HEK293 (cell line): ENCODE measurements at regions not wholly inside any gene's neighbourhood (a gene's known extent, or its start where the extent isn't known, plus 50 kb on each side); places are given as distances from the start of the nearest gene placed in this dataset.

Experiments
- CTCF ChIP-seq: fragments of 450-650 bp; formaldehyde crosslinking; IDR thresholded peaks from 2 replicates; pipeline ENCODE4 v1.5.1; 2016; ENCODE audit warnings: missing biosample characterization, missing genetic modification characterization
- PRDM10 ChIP-seq: fragments of 450-650 bp; formaldehyde crosslinking; IDR thresholded peaks from 2 replicates; pipeline ENCODE4 v1.5.1; 2016; ENCODE audit warnings: missing biosample characterization, missing genetic modification characterization
- ZNF24 ChIP-seq: fragments of 450-650 bp; formaldehyde crosslinking; IDR thresholded peaks from 2 replicates; pipeline ENCODE4 v1.5.1; 2016; ENCODE audit warnings: missing biosample characterization, missing genetic modification characterization
- ZNF274 ChIP-seq, 2 experiments: fragments of 200-500 bp in 1 of 2; fragments of 450-650 bp in 1 of 2; sonication (Bioruptor generic) in 1 of 2; formaldehyde crosslinking in 1 of 2; IDR thresholded peaks; 2 replicates each; pipeline versions ENCODE4 v1.5.1 to v1.6.1; 2014 to 2016; ENCODE audit warnings: borderline replicate concordance in 1 of 2, inconsistent platforms in 1 of 2, low read length in 1 of 2, missing biosample characterization in 1 of 2, missing genetic modification characterization in 1 of 2

GRCh38 chr15:25544076-25544475 lies 105.3 kb upstream of the UBE3A start:
- no peak for TF ChIP-seq ZNF274 (IDR thresholded peaks at IDR 0.05; ENCODE audit: low read length)
- TF ChIP-seq ZNF274 (tag by site-specific recombination; IDR thresholded peaks at IDR 0.05; ENCODE audit: borderline replicate concordance) = no peak
- no peak for TF ChIP-seq CTCF (tag by site-specific recombination)
- TF ChIP-seq PRDM10 (tag by site-specific recombination) = no peak
- TF ChIP-seq ZNF24 = no peak
